Thyroid gland (tissue), 4 donors: ENCODE measurements at regions not wholly inside any gene's neighbourhood (a gene's known extent, or its start where the extent isn't known, plus 50 kb on each side); places are given as distances from the start of the nearest gene placed in this dataset.

ENCODE experiments used
- CTCF ChIP-seq, 6 experiments: fragments of 200-600 bp in 3 of 6; fragments of 450-650 bp in 3 of 6; sonication (generic) in 3 of 6; IDR thresholded peaks; one replicate each; pipeline ENCODE4 v1.5.1; 2016 to 2019; ENCODE audit warnings: antibody characterized with exemption in 6 of 6, mild to moderate bottlenecking in 2 of 6, inconsistent platforms in 1 of 6, moderate library complexity in 1 of 6
- POLR2A ChIP-seq, 2 donors: fragments of 450-650 bp; IDR thresholded peaks; one replicate each; pipeline ENCODE4 v1.6.1; 2017; ENCODE audit warnings: antibody characterized with exemption in 2 of 2, mild to moderate bottlenecking in 2 of 2, moderate library complexity in 1 of 2

GRCh38 chr5:103755974-103756373, 193.4 kb upstream of the NUDT12 start:
- TF ChIP-seq CTCF (IDR thresholded peaks at IDR 0.05) (no peak), POLR2A (IDR thresholded peaks at IDR 0.05) (no peak)
